ENCODE measurements at regions not wholly inside any gene's neighbourhood (a gene's known extent, or its start where the extent isn't known, plus 50 kb on each side); places are given as distances from the start of the nearest gene placed in this dataset.

GRCh38 chr13:76223999-76224398 is 587.9 kb downstream of the LMO7 start:
- TF ChIP-seq CTCF (IDR thresholded peaks at IDR 0.05), result no peak
- TF ChIP-seq POLR2A (IDR thresholded peaks at IDR 0.05), result no peak

All from Peyer's patch (tissue), 4 donors.